K562 (cell line): ENCODE measurements at regions not wholly inside any gene's neighbourhood (a gene's known extent, or its start where the extent isn't known, plus 50 kb on each side); places are given as distances from the start of the nearest gene placed in this dataset.

Experiments
- ATAC-seq: fragments of 200-7000 bp; cut with Tn5 transposase; 3 replicates; pipeline ENCODE4 v1.9.1; 2020; ENCODE audit warnings: moderate library complexity
- BruUV-seq: library from RNA; stranded (reverse); fragments of 400-500 nt; replicated peaks from 2 replicates; lab custom pipeline; 2021; lab: Mats Ljungman, UMichigan
- CTCF ChIA-PET: fragments of 300-600 bp; formaldehyde crosslinking; extraction: SDS; loops from one replicate; lab custom pipeline; 2021; ENCODE audit warnings: low intra/inter-chr PET ratio; lab: Yijun Ruan, JAX
- POLR2A ChIA-PET: fragments of 300-600, 350-650 bp; sonication (Branson Sonifier 250); formaldehyde crosslinking; extraction: SDS; loops from one replicate; lab custom pipeline; 2021; ENCODE audit warnings: antibody characterized with exemption, inconsistent platforms; lab: Yijun Ruan, JAX
- DNase-seq, 4 experiments: peaks; one replicate each; pipeline versions ENCODE4 v3.0.0 to v3.0.0-alpha.2; 2011 to 2018; ENCODE audit warnings: low spot score in 3 of 4, mixed read lengths in 3 of 4; ENCODE audit errors: extremely low read depth in 1 of 4
- FAIRE-seq: peaks from 2 replicates; lab custom pipeline; 2011; peaks lifted over from hg19 to GRCh38; lab: Jason Lieb, UNC
- H2AFZ ChIP-seq: 2 replicates; pipeline ENCODE4 v1.6.0; 2011; ENCODE audit warnings: low read depth, low read length, control low read depth, inconsistent platforms
- H3K27ac ChIP-seq: fragments of 200-600 bp; 3 replicates; pipeline ENCODE4 v1.8.0; 2011; ENCODE audit warnings: low read depth, mild to moderate bottlenecking, control low read depth, inconsistent platforms, low read length, moderate library complexity, mixed read lengths; ENCODE audit errors: extremely low read depth
- H3K27me3 ChIP-seq, 2 experiments: fragments of 300-600 bp in 1 of 2; 2 replicates in 1 of 2; 3 replicates in 1 of 2; pipeline versions ENCODE4 v1.6.0 to v1.8.0; 2011; ENCODE audit warnings: inconsistent platforms in 2 of 2, low read length in 2 of 2, mild to moderate bottlenecking in 1 of 2, mixed read lengths in 1 of 2, moderate library complexity in 1 of 2; ENCODE audit not compliant: control insufficient read depth in 2 of 2, insufficient read depth in 2 of 2
- H3K36me3 ChIP-seq: fragments of 300-600 bp; 3 replicates; pipeline ENCODE4 v1.8.0; 2011; ENCODE audit warnings: mild to moderate bottlenecking, low read length, inconsistent platforms; ENCODE audit not compliant: control insufficient read depth, insufficient read depth
- H3K4me1 ChIP-seq, 2 experiments: fragments of 200-600 bp in 1 of 2; replicated peaks in 1 of 2; 2 replicates in 1 of 2; 3 replicates in 1 of 2; pipeline versions ENCODE4 v1.5.1 to v1.8.0; 2011; ENCODE audit warnings: inconsistent platforms in 2 of 2, low read length in 2 of 2, mild to moderate bottlenecking in 1 of 2, mixed read lengths in 1 of 2, moderate library complexity in 1 of 2; ENCODE audit not compliant: control insufficient read depth in 2 of 2, insufficient read depth in 2 of 2
- H3K4me2 ChIP-seq: 2 replicates; pipeline ENCODE4 v1.6.1; 2011; ENCODE audit warnings: low read length, control low read depth, inconsistent platforms, mixed read lengths; ENCODE audit not compliant: insufficient read depth
- H3K4me3 ChIP-seq: fragments of 200-600 bp; sonication (generic), shearing (Covaris generic); 2 replicates; pipeline ENCODE4 v1.5.1; 2016; ENCODE audit warnings: control low read depth, inconsistent platforms
- H3K79me2 ChIP-seq: fragments of 200-600 bp; 3 replicates; pipeline ENCODE4 v1.8.0; 2011; ENCODE audit warnings: low read length, inconsistent platforms; ENCODE audit not compliant: control insufficient read depth, insufficient read depth
- H3K9ac ChIP-seq, 2 experiments: 2 replicates each; pipeline versions ENCODE4 v1.6.0 to v1.6.1; 2011; ENCODE audit warnings: low read depth in 2 of 2, low read length in 2 of 2, control low read depth in 1 of 2, inconsistent platforms in 1 of 2, mild to moderate bottlenecking in 1 of 2, mixed read lengths in 1 of 2; ENCODE audit not compliant: insufficient read depth in 1 of 2
- H3K9me1 ChIP-seq: one replicate; pipeline ENCODE4 v1.6.0; 2011; ENCODE audit warnings: inconsistent platforms, mild to moderate bottlenecking, low read length, moderate library complexity; ENCODE audit not compliant: control insufficient read depth, insufficient read depth
- H3K9me3 ChIP-seq: replicated peaks from 2 replicates; pipeline ENCODE4 v1.5.1; 2011; ENCODE audit warnings: low read depth, low read length, inconsistent platforms; ENCODE audit not compliant: control insufficient read depth, insufficient read depth
- H4K20me1 ChIP-seq: replicated peaks from 2 replicates; pipeline ENCODE4 v1.6.1; 2011; ENCODE audit warnings: low read length, inconsistent platforms, mixed read lengths; ENCODE audit not compliant: control insufficient read depth, insufficient read depth
- CEBPG ChIP-seq, 3 experiments: fragments of 200-800 bp in 1 of 3; sonication (Bioruptor generic) in 1 of 3; sonication (generic) in 1 of 3; formaldehyde crosslinking in 1 of 3; IDR thresholded peaks in 2 of 3; conservative IDR thresholded peaks in 1 of 3; 2 replicates each; pipeline versions ENCODE4 v1.6.1 to v1.8.0; 2016 to 2022; ENCODE audit warnings: missing compliant biosample characterization in 2 of 3, missing genetic modification characterization in 2 of 3, mild to moderate bottlenecking in 1 of 3, missing genetic modification reagents in 1 of 3
- CHD4 ChIP-seq: fragments of 200-600 bp; sonication (generic); IDR thresholded peaks from 3 replicates; pipeline ENCODE4 v1.6.1; 2012; ENCODE audit warnings: low read depth, mild to moderate bottlenecking, mixed read lengths, low read length, inconsistent platforms; ENCODE audit not compliant: insufficient read depth, insufficient replicate concordance, poor library complexity, severe bottlenecking
- GABPB1 ChIP-seq: sonication (generic); formaldehyde crosslinking; IDR thresholded peaks from 2 replicates; pipeline ENCODE4 v1.8.0; 2022; ENCODE audit warnings: mild to moderate bottlenecking, missing genetic modification reagents
- GABPB2 ChIP-seq: fragments of 250-450 bp; sonication (Bioruptor Pico); conservative IDR thresholded peaks from 2 replicates; pipeline ENCODE4 v1.5.1; 2021; ENCODE audit warnings: mild to moderate bottlenecking
- KLF13 ChIP-seq: fragments of 450-650 bp; IDR thresholded peaks from 2 replicates; pipeline ENCODE4 v1.6.1; 2016; ENCODE audit warnings: missing genetic modification characterization, low read depth, mild to moderate bottlenecking, missing compliant biosample characterization, moderate library complexity, borderline replicate concordance
- MED1 ChIP-seq: sonication (generic); formaldehyde crosslinking; IDR thresholded peaks from 2 replicates; pipeline ENCODE4 v1.8.1; 2023; ENCODE audit warnings: missing genetic modification reagents, borderline replicate concordance
- MIER1 ChIP-seq: fragments of 450-650 bp; IDR thresholded peaks from 2 replicates; pipeline ENCODE4 v1.6.1; 2016; ENCODE audit warnings: antibody characterized with exemption, mild to moderate bottlenecking, low read depth
- POLR2B ChIP-seq: fragments of 450-650 bp; IDR thresholded peaks from 2 replicates; pipeline ENCODE4 v1.6.1; 2018; ENCODE audit warnings: low read depth; ENCODE audit not compliant: partially characterized antibody
- TAF1 ChIP-seq: IDR thresholded peaks from 2 replicates; pipeline ENCODE4 v1.6.1; 2011; ENCODE audit warnings: mild to moderate bottlenecking, low read length, moderate library complexity; ENCODE audit not compliant: insufficient read depth, control insufficient read depth, severe bottlenecking; ENCODE audit errors: extremely low read depth
- TCF7L2 ChIP-seq: fragments of 150-350 bp; IDR thresholded peaks from 2 replicates; pipeline ENCODE4 v1.6.1; 2016; ENCODE audit warnings: low read depth, mild to moderate bottlenecking, low read length, moderate library complexity
- ZFPM2 ChIP-seq: fragments of 250-450 bp; sonication (Bioruptor Pico); IDR thresholded peaks from 2 replicates; pipeline ENCODE4 v1.5.1; 2022; ENCODE audit warnings: mild to moderate bottlenecking
- WGBS: fragments of 100-300 bp; shearing (Covaris generic); methylation state at CpG from one replicate; pipeline ENCODE4 v1.1.6; 2016; ENCODE audit warnings: low coverage, mixed read lengths; ENCODE audit not compliant: insufficient coverage; ENCODE audit errors: missing lambda C conversion rate; 5-methylcytosine and 5-hydroxymethylcytosine counted together
- in situ Hi-C: fragments of 300-500 bp; cut with MboI; formaldehyde crosslinking; loops from 4 replicates; pipeline ENCODE4 v1.15.0; 2018; ENCODE audit warnings: inconsistent platforms, mixed read lengths
- intact Hi-C: fragments of 100-400 bp; cut with micrococcal nuclease; formaldehyde crosslinking; loops from 2 replicates; pipeline ENCODE4 v1.14.2; 2022
- TF ChIP-seq, protein P1 (sequence below): fragments of 200-400 bp; formaldehyde crosslinking; IDR thresholded peaks from 2 replicates; pipeline ENCODE4 v1.6.1; 2017; ENCODE audit warnings: mild to moderate bottlenecking, low read depth, low read length, moderate library complexity
- TF ChIP-seq, protein P2 (sequence below): fragments of 250-450 bp; sonication (Bioruptor Pico); IDR thresholded peaks from 2 replicates; pipeline ENCODE4 v1.9.0; 2021; ENCODE audit warnings: mild to moderate bottlenecking
- TF ChIP-seq, protein P3 (sequence below): fragments of 450-650 bp; IDR thresholded peaks from 2 replicates; pipeline ENCODE4 v1.6.1; 2016
- TF ChIP-seq, protein P4 (sequence below), 2 experiments: fragments of 250-450 bp in 1 of 2; fragments of 450-650 bp in 1 of 2; sonication (Bioruptor Pico) in 1 of 2; IDR thresholded peaks; 2 replicates each; pipeline versions ENCODE4 v1.6.1 to v1.8.0; 2016 to 2021; ENCODE audit warnings: mild to moderate bottlenecking in 2 of 2, moderate library complexity in 2 of 2, missing compliant biosample characterization in 1 of 2, missing genetic modification characterization in 1 of 2
- TF ChIP-seq, protein P5 (sequence below): fragments of 250-450 bp; sonication (Bioruptor Pico); IDR thresholded peaks from 2 replicates; pipeline ENCODE4 v1.5.1; 2021; ENCODE audit warnings: mild to moderate bottlenecking

DNA sequence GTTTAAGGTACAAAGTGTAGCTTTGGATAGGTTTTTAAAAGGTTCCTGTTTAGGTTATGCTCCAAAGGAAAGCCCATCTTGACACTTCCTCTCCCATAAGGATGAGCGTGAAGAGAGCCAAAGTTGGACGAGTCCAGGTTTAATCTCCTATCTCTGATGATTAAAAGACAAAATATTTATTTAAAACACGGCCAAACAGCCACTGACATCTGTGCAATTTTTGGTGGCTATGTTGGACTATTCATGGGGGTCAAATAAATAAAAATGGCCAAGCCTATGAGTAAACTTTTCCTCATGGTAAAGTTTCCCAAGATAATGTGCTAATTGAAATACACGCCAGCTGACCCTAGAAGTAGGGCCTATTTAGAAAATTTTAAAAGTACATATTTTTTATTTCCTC, 69.0 kb upstream of the DOCK9 start:
- in situ Hi-C loops, result no loop called here
- peaks cover 26% of the 10 kb centered on the region; the same call in 2 of the 3 replicates for H3K79me2 ChIP-seq
- ChIA-PET POLR2A (interaction anchor here (1.3 kb wide), 1 partner anchor 10 kb away, joined by 4 read pairs; no protein-coding TSS in a partner anchor), CTCF (no interaction called here)
- no peak overlapping the region for H3K4me3 ChIP-seq
- no TSS peak for BruUV-seq
- no peaks in the 10 kb centered on the region for H4K20me1 ChIP-seq
- H3K4me2 ChIP-seq, result no peak overlapping the region
- H3K4me1 ChIP-seq, result peaks cover 24 to 53% of the 10 kb centered on the region in 2 experiments
- FAIRE-seq (no peak), ATAC-seq (no peak), DNase-seq (no peak)
- H3K36me3 ChIP-seq, result no peaks in the 10 kb centered on the region
- WGBS, result 66% methylated on average over 4 of the region's 4 CpGs
- H3K9me1 ChIP-seq, result no peaks in the 10 kb centered on the region
- no peaks in the 10 kb centered on the region for H3K27me3 ChIP-seq
- H3K9me3 ChIP-seq, result no peaks in the 10 kb centered on the region
- H3K9ac ChIP-seq, result no peak overlapping the region
- no peak overlapping the region for H2AFZ ChIP-seq
- intact Hi-C loops, result no loop called here
- H3K27ac ChIP-seq, result no peak overlapping the region
- no peak for TF ChIP-seq POLR2B
- TF ChIP-seq, protein P1, sequence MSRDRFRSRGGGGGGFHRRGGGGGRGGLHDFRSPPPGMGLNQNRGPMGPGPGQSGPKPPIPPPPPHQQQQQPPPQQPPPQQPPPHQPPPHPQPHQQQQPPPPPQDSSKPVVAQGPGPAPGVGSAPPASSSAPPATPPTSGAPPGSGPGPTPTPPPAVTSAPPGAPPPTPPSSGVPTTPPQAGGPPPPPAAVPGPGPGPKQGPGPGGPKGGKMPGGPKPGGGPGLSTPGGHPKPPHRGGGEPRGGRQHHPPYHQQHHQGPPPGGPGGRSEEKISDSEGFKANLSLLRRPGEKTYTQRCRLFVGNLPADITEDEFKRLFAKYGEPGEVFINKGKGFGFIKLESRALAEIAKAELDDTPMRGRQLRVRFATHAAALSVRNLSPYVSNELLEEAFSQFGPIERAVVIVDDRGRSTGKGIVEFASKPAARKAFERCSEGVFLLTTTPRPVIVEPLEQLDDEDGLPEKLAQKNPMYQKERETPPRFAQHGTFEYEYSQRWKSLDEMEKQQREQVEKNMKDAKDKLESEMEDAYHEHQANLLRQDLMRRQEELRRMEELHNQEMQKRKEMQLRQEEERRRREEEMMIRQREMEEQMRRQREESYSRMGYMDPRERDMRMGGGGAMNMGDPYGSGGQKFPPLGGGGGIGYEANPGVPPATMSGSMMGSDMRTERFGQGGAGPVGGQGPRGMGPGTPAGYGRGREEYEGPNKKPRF, result no peak
- no peak for TF ChIP-seq ZFPM2
- TF ChIP-seq GABPB1 (CRISPR knock-in tag), result no peak
- no peak for TF ChIP-seq TCF7L2
- no peak for TF ChIP-seq KLF13 (tag)
- TF ChIP-seq, protein P2, sequence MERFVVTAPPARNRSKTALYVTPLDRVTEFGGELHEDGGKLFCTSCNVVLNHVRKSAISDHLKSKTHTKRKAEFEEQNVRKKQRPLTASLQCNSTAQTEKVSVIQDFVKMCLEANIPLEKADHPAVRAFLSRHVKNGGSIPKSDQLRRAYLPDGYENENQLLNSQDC (CRISPR knock-in tag), result no peak
- TF ChIP-seq CEBPG (CRISPR knock-in tag; IDR thresholded peaks at IDR 0.05), result no peak
- no peak for TF ChIP-seq CEBPG (tag; conservative IDR thresholded peaks at IDR 0.05 in 1 of 2, IDR thresholded peaks at IDR 0.05 in 1 of 2)
- TF ChIP-seq TAF1, result no peak
- TF ChIP-seq, protein P3, sequence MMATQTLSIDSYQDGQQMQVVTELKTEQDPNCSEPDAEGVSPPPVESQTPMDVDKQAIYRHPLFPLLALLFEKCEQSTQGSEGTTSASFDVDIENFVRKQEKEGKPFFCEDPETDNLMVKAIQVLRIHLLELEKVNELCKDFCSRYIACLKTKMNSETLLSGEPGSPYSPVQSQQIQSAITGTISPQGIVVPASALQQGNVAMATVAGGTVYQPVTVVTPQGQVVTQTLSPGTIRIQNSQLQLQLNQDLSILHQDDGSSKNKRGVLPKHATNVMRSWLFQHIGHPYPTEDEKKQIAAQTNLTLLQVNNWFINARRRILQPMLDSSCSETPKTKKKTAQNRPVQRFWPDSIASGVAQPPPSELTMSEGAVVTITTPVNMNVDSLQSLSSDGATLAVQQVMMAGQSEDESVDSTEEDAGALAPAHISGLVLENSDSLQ, result no peak
- TF ChIP-seq, protein P4, sequence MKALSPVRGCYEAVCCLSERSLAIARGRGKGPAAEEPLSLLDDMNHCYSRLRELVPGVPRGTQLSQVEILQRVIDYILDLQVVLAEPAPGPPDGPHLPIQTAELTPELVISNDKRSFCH (CRISPR knock-in tag; IDR thresholded peaks at IDR 0.05), result no peak
- TF ChIP-seq, protein P4 (tag; IDR thresholded peaks at IDR 0.05), result no peak
- TF ChIP-seq GABPB2 (CRISPR knock-in tag), result no peak
- no peak for TF ChIP-seq CHD4
- TF ChIP-seq, protein P5, sequence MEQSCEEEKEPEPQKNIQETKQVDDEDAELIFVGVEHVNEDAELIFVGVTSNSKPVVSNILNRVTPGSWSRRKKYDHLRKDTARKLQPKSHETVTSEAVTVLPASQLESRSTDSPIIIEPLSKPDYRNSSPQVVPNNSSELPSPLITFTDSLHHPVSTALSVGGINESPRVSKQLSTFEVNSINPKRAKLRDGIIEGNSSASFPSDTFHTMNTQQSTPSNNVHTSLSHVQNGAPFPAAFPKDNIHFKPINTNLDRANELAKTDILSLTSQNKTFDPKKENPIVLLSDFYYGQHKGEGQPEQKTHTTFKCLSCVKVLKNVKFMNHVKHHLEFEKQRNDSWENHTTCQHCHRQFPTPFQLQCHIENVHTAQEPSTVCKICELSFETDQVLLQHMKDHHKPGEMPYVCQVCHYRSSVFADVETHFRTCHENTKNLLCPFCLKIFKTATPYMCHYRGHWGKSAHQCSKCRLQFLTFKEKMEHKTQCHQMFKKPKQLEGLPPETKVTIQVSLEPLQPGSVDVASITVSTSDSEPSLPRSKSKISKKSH (CRISPR knock-in tag), result no peak
- no peak for TF ChIP-seq MED1 (CRISPR knock-in tag)
- TF ChIP-seq MIER1, result no peak
